Mesothelial cell of epicardium (in vitro differentiated cells): ENCODE measurements at regions not wholly inside any gene's neighbourhood (a gene's known extent, or its start where the extent isn't known, plus 50 kb on each side); places are given as distances from the start of the nearest gene placed in this dataset.
A peak's percentile ranks its signal among the peaks of the same experiment; 100 is the strongest.
"Not testable (repeated sequence)": the region's sequence is repeated elsewhere in the genome, so short reads cannot be mapped to it uniquely, and the experiment has no call there.

ENCODE experiments used
- DNase-seq, 2 experiments: peaks; one replicate each; pipeline ENCODE4 v3.0.0; 2021; ENCODE audit warnings: low spot score in 2 of 2; ENCODE audit not compliant: unreplicated experiment in 2 of 2
- H3K27ac Mint-ChIP-seq: 2 replicates; pipeline ENCODE4 v1.8.0; 2021; ENCODE audit warnings: mixed read lengths
- H3K27me3 Mint-ChIP-seq: 2 replicates; pipeline ENCODE4 v1.8.0; 2021; ENCODE audit warnings: low read depth, mixed read lengths
- H3K36me3 Mint-ChIP-seq: 2 replicates; pipeline ENCODE4 v1.8.0; 2021; ENCODE audit warnings: mixed read lengths
- H3K4me1 Mint-ChIP-seq: 2 replicates; pipeline ENCODE4 v1.8.0; 2021; ENCODE audit warnings: mixed read lengths
- H3K4me3 Mint-ChIP-seq: 2 replicates; pipeline ENCODE4 v1.8.0; 2021; ENCODE audit warnings: mild to moderate bottlenecking, moderate library complexity, mixed read lengths
- H3K9me3 Mint-ChIP-seq: 2 replicates; pipeline ENCODE4 v1.8.0; 2021; ENCODE audit warnings: mixed read lengths
- CTCF ChIP-seq: fragments of 200-600 bp; sonication (generic); IDR thresholded peaks from one replicate; pipeline ENCODE4 v1.5.0; 2021; ENCODE audit warnings: antibody characterized with exemption; ENCODE audit not compliant: unreplicated experiment

DNA sequence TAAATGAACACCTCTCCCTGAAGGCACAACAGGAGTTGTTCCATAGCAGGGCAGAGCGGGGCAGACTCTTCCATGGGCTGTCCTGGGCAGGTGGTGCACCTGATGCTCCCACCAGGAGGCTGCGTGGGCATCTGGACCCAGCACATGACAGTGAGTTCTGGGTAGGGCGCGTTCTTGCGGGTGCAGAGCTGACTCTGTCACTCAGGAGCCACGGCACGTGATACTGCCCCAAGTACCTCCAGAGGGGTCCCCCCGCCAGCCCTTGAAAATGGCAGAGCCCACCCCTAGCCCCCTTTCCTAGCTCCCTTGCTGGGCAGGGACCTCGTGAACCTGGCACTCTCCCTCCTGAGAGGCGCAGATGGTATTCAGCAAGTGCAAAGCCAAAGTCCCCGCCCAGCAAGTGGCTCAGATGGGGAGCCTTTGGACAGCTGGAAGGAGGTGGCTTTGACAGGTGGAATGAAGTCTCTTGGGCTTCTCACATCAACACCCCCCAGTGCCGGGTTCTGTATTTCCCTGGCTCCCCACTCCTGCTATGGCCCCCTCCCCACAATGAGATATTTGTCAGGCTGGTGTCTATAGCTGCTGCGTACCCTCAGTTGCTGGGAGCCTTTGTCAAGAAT, 172.1 kb downstream of the TBC1D2B start:
- no peak overlapping the region for H3K27ac Mint-ChIP-seq
- H3K4me3 Mint-ChIP-seq, result no peak overlapping the region

GRCh38 chr15:77904901-77905300, 172.6 kb downstream of the TBC1D2B start:
- Mint-ChIP-seq H3K27ac (no peak overlapping the region), H3K4me3 (no peak overlapping the region), H3K4me1 (peaks cover 14% of the 10 kb centered on the region), H3K9me3 (no peaks in the 10 kb centered on the region), H3K36me3 (no peaks in the 10 kb centered on the region), H3K27me3 (peaks cover 3% of the 10 kb centered on the region)
- no peak for DNase-seq
- no peak for TF ChIP-seq CTCF

More for the DNA sequence above, 172.1 kb downstream of the TBC1D2B start:
- Mint-ChIP-seq H3K9me3 (no peaks in the 10 kb centered on the region), H3K27me3 (peaks cover 3% of the 10 kb centered on the region), H3K4me1 (peaks cover 18% of the 10 kb centered on the region), H3K36me3 (no peaks in the 10 kb centered on the region)
- TF ChIP-seq CTCF, result no peak
- DNase-seq, result no peak

DNA sequence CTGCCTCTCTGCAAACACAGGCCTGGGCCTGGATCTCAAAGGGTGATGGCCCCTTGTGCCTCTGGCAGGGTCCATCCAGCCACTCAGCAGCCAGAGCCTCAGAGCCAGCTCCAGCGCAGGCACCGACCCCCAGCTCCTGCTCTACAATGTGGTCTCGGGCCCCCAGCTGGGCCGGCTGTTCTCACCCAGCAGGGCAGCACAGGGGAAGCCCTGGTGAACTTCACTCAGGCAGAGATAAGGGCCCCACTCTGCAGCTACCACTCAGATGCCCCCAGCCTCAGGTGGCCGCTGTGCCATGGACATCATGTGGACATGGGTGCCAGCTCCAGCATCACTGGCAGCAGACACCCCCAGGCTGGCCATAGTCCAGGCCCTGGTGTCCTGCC, 173.1 kb downstream of the TBC1D2B start:
- Mint-ChIP-seq H3K36me3 (no peaks in the 10 kb centered on the region), H3K27ac (no peak overlapping the region), H3K4me1 (peaks cover 10% of the 10 kb centered on the region), H3K27me3 (peaks cover 3% of the 10 kb centered on the region), H3K9me3 (no peaks in the 10 kb centered on the region), H3K4me3 (no peak overlapping the region)
- no peak for DNase-seq
- no peak for TF ChIP-seq CTCF

DNA sequence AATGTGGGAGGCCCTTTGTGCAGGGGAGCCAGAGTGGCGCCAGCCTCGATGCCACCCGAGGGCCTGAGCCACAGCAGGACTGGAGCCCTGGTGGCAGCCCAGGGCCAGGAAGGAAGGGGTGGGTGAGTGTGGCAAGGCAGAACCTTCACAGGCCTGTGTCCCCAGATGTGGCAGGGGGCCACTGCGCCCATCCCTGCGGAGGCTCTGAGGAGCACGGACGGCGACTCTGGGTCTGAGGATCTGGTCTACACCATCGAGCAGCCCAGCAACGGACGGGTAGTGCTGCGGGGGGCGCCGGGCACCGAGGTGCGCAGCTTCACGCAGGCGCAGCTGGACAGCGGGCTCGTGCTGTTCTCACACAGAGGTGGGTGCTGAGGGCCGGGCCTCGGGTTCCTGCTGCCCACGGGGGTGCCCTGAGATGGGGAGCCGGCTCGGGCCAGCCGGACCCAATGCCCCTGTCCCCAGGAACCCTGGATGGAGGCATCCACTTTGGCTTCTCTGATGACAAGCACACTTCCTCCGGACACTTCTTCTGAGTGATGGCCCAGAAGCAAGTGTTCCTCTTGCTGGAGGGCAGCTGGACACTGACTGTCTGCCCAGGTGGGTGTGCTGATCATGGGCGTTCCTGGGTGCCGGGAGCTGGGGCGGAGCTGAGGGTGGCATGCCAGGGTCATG, 173.6 kb downstream of the TBC1D2B start:
- not testable (repeated sequence) for H3K27ac Mint-ChIP-seq, DNase-seq, H3K36me3 Mint-ChIP-seq, H3K4me1 Mint-ChIP-seq, H3K27me3 Mint-ChIP-seq, H3K9me3 Mint-ChIP-seq, H3K4me3 Mint-ChIP-seq

GRCh38 chr15:77902921-77903760, 174.4 kb downstream of the TBC1D2B start:
- DNase-seq, H3K4me1 Mint-ChIP-seq, H3K4me3 Mint-ChIP-seq, H3K36me3 Mint-ChIP-seq, H3K27ac Mint-ChIP-seq, H3K27me3 Mint-ChIP-seq, H3K9me3 Mint-ChIP-seq: not testable (repeated sequence)
- peak; percentile 47 for TF ChIP-seq CTCF
